Adrenal gland (tissue), 5 donors: ENCODE measurements at regions not wholly inside any gene's neighbourhood (a gene's known extent, or its start where the extent isn't known, plus 50 kb on each side); places are given as distances from the start of the nearest gene placed in this dataset.

Experiments
- CTCF ChIP-seq, 6 experiments: fragments of 450-650 bp in 4 of 6; fragments of 200-600 bp in 2 of 6; sonication (generic) in 1 of 6; IDR thresholded peaks; 1 replicate in 5 of 6; 2 replicates in 1 of 6; pipeline versions ENCODE4 v1.5.1 to v1.8.0; 2016 to 2021; ENCODE audit warnings: antibody characterized with exemption in 6 of 6, mild to moderate bottlenecking in 2 of 6, moderate library complexity in 1 of 6
- POLR2A ChIP-seq, 2 donors: fragments of 450-650 bp; IDR thresholded peaks; one replicate each; pipeline ENCODE4 v1.6.1; 2017; ENCODE audit warnings: antibody characterized with exemption in 2 of 2, mild to moderate bottlenecking in 2 of 2, moderate library complexity in 1 of 2
- donor health status: DM: no; HTN: no; CAD: no.

- TF ChIP-seq CTCF (IDR thresholded peaks at IDR 0.05) (no peak), POLR2A (IDR thresholded peaks at IDR 0.05) (no peak)
Observed at GRCh38 chr5:40333459-40334241, 346.1 kb upstream of the PTGER4 start.
